OCI-LY7 (cell line): ENCODE measurements at regions not wholly inside any gene's neighbourhood (a gene's known extent, or its start where the extent isn't known, plus 50 kb on each side); places are given as distances from the start of the nearest gene placed in this dataset.

Source experiments
- EZH2phosphoT487 ChIP-seq: fragments of 200-600 bp; sonication (generic); IDR thresholded peaks from 2 replicates; pipeline ENCODE4 v1.6.1; 2018; ENCODE audit warnings: low read depth, borderline replicate concordance, mild to moderate bottlenecking, mixed run types, antibody characterized with exemption, low read length, moderate library complexity, mixed read lengths
- TF ChIP-seq, protein P1 (sequence below): fragments of 200-600 bp; sonication (generic); conservative IDR thresholded peaks from 2 replicates; pipeline ENCODE4 v1.5.1; 2014; ENCODE audit warnings: mild to moderate bottlenecking, antibody characterized with exemption, low read length, moderate library complexity, mixed read lengths

DNA sequence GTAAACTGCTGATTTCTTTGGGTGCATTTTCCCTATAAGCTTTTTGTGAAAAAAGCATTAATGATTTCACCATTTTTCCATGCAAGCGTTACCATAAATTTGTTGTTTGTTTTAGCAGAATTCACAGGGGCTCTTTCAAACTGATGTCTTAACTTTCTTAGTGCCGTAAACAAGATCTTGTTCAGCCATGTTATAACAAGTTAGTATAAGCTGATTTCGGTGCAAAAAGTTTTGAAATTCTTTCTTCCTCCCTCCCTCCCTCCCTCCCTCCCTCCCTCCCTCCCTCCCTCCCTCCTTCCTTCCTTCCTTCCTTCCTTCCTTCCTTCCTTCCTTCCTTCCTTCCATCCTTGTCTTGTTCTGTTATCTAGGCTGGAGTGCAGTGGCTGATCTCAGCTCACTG lies 71.7 kb upstream of the CHORDC1 start:
- TF ChIP-seq EZH2phosphoT487 = no peak
- TF ChIP-seq, protein P1, sequence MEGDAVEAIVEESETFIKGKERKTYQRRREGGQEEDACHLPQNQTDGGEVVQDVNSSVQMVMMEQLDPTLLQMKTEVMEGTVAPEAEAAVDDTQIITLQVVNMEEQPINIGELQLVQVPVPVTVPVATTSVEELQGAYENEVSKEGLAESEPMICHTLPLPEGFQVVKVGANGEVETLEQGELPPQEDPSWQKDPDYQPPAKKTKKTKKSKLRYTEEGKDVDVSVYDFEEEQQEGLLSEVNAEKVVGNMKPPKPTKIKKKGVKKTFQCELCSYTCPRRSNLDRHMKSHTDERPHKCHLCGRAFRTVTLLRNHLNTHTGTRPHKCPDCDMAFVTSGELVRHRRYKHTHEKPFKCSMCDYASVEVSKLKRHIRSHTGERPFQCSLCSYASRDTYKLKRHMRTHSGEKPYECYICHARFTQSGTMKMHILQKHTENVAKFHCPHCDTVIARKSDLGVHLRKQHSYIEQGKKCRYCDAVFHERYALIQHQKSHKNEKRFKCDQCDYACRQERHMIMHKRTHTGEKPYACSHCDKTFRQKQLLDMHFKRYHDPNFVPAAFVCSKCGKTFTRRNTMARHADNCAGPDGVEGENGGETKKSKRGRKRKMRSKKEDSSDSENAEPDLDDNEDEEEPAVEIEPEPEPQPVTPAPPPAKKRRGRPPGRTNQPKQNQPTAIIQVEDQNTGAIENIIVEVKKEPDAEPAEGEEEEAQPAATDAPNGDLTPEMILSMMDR = no peak
